Activated T-helper 9 cell treated with anti-CD3 and anti-CD28 coated beads, Interleukin-2, amount 50 U/mL, for 16 hours (primary cell): ENCODE measurements at regions not wholly inside any gene's neighbourhood (a gene's known extent, or its start where the extent isn't known, plus 50 kb on each side); places are given as distances from the start of the nearest gene placed in this dataset.

Experiments
- DNase-seq: peaks from one replicate; pipeline ENCODE4 v3.0.0-alpha.2; 2020; ENCODE audit warnings: low read depth

- DNase-seq, result no peak
These were observed 61.2 kb downstream of the KLF6 start for GRCh38 chr10:3723766-3724165.

- DNase-seq, result no peak
These were observed 64.6 kb downstream of the KLF6 start for GRCh38 chr10:3720228-3721019.

DNA sequence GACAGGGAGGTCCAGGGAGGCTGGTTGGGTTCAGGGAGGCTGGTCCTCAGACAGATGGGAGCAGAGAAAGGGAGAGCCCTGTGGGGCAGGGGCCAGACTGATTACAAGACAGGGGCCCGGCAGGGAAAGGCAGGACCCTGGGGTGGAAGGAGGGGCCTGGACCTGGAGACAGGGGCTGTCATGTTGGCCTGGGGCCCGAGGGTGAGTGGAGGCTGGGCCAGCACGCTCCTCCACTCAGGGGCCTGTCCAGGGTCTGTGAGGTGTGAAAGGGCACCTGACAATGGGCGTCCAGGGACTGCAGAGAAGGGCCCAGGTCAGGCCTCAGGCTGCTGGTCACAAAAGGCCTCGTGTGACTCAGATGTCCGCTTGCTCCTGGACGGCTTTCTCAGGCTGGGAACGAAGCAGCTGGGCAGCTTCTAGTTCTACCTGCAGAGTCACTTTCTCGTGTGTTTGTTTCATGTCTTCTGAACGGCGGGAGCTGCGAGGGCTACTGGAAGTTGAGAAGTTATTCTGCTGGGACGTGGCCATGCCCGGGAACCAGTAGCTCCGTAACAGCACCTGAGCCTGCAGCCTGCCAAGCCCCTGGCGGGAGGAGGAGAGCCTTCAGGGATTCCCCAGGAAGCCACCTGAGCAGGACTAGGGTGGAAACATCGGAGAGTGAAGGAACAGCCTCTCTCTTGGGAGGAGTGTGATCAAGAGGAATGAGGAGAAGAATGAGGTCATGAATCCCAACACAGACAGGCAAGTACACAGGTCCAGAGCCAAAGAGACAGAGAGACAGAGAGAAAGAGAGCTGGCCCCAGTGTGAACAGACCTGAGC lies 65.8 kb downstream of the KLF6 start:
- DNase-seq, result no peak

- DNase-seq, result no peak
These were observed 68.9 kb downstream of the KLF6 start for GRCh38 chr10:3716093-3716492.

- DNase-seq, result no peak
These were observed 70.0 kb downstream of the KLF6 start for GRCh38 chr10:3714967-3715366.

DNA sequence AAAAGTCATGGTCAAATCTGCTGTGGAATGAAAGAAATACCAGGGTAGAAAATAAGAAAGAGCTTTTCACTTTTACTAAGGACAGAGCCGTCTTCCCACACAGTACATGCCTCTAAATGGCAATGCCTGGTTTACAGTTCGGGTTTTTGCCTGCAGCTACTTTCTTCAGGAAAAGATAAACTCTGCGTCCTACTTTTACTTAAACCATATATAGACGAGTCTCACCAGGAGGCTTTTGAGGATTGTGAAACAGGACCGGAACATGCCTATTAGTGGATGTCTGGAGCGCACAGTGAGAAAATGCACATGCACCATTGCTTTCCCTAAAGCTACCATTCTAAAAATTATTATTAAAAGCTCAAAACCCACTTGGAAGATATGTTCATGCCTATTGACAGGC lies 70.5 kb downstream of the KLF6 start:
- no peak for DNase-seq

- DNase-seq, result no peak
These were observed 72.3 kb downstream of the KLF6 start for GRCh38 chr10:3712707-3713106.

GRCh38 chr10:3711918-3712317 lies 73.1 kb downstream of the KLF6 start:
- no peak for DNase-seq

GRCh38 chr10:3710764-3711163 lies 74.2 kb downstream of the KLF6 start:
- DNase-seq, result no peak

DNA sequence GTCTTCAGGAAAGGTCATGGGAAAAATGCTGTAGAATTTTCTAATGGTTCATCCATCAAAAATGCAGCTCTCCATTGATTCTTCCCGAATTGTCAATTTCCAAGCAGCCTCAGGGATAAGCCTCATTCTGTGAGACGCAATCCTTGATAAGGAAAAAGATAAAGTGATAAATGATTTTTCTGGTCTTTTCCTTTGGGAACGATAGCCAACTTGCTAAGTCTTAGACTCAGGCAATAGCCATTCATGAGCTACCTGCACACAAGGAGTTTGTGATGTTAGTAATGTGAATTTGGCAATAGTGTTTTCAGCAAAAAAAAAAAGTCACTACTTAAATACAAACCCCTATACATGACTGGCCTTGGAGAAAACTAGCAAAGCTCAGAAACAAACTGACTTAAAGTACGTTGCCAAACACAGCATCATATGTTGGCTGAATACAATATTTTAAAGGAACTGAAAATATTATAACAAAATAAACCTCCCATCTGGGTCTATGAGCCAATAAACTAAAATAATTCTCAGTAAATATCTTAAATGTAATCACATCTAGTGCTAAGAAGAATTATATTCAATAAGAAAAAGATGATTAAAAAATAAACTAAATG lies 75.5 kb downstream of the KLF6 start:
- DNase-seq, result no peak

DNA sequence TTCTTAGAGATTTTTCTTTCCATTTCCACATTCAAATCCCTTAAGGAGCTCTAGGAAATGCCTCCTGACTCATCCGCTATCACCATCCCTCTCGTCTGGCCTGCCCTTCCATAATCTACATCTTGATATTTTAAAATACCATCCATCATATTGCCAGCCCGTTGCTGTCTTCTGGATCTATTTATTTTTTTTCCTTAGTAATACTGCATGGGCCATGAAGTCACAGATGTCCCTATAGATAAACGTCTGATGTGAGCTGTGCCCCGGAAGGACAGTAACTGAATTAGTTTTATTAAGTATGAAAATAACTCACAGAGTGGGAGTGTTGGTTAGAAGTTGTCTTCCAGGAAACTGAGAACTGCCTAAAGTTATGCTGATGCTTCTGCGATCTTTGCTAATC lies 76.2 kb downstream of the KLF6 start:
- no peak for DNase-seq

DNA sequence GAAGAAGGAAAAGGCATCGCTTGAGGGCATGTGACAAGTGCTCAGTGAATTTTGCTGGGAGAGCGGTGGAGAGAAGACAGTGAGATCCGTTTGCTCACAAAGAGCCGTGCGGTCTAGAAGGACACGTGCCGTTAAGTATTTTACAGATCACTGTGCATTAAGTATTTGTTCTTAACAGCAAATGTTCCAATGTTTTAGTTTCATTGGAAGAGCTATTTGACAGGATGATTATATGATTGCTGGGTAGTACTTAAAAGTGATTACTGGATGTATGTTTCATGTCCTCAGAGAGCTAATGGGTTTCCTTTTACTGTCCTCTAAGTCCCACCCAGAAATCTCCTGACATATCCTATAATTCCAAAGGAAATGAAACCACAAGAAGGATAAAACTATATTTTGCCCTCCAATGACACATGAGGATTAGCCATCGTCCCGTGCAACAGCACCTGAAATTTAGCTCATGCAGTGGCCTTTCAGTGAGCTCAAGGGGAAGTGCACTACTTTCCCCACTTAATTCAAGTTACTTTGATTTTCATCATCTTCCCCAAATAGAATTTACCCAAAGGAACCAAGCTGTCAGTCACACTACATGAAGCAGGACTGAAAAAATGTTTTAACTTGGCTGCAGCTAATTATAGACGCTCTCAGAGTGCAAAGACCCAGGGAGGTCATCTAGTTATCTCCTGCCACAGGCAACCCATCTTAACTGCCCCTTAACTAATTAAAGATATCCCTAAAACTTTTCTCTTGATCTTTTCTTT lies 80.3 kb downstream of the KLF6 start:
- no peak for DNase-seq

DNA sequence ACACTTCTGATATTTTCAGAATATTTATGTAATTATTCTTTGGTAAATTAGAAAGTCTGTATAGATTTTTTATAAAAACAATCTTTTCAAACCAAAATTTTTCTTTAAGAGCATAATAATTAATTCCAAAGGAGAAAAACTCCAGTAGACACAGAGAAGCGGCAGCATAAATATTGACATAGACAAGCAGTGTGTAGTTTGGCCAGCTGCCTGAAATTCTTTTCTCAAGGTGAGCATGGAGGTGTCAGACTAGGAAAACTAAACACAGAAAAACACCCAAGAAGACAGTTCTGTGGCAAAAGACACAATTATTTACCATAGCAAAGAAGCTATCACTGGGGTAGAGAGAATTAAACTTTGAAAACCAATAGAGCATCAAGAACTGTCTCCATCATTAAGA lies 82.4 kb downstream of the KLF6 start:
- no peak for DNase-seq

DNA sequence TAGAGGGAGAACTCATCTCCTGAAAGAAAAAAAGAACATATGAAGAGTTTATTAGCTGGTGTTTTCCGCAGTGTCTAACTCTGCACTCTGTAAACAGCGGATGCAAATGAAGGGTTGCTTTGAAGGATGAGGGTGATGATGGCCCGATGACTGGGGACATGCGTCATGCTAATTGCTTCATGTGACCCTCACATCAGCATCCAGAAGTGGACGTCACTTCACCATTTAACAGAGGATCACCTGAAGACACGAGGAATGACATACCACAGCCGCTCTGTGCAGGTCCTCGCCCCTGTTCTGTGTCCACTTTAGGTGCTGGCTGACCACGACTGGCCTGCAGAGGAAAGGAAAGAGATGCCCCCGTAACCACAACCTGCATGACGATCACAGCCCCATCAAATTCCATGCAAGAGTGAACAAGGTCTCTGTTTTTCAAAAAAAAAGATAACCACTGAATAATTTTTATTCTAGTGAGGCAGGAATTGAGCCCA lies 82.9 kb downstream of the KLF6 start:
- no peak for DNase-seq

- DNase-seq, result no peak
These were observed 83.5 kb downstream of the KLF6 start for GRCh38 chr10:3701491-3701890.

GRCh38 chr10:3700531-3701076 lies 84.4 kb downstream of the KLF6 start:
- no peak for DNase-seq

- DNase-seq, result no peak
These were observed 85.1 kb downstream of the KLF6 start for GRCh38 chr10:3699916-3700315.

DNA sequence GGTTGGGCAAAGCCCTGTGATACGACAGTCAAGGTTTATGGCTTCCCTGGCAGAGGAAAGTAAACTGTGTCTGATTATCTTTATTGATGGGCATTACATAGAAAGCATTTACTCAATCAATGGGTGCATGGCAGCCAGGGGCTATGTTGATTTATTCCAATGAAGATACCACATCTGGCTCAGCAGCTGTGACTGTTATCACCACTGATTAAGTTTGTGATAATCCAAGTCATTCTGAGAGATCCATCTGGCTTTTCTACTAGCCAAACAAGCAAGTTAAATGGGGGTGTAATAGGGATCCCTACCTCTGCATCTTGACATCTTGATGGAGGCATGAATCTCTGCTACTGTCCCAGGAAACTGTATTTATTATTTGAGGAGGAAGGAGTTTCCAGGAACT lies 86.7 kb downstream of the KLF6 start:
- DNase-seq, result no peak

DNA sequence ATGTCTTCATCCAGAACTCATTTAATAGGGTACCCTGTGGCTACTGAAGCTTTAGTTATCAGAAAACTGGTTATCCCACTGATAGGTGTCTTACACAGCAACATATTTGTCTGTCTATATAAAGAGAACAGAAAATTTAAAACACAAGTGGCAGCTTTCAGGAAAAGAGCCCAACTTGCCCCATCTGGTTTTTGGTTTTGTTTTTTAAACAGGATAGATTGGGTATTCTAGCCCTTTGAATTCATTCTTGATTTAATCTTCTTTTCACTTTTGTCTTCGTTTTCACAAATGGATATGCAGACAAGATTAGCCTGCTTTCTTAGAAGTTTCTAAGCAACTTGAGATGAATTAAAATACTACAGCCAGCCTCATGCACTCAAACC lies 91.3 kb downstream of the KLF6 start:
- DNase-seq, result no peak

- no peak for DNase-seq
These were observed 91.8 kb downstream of the KLF6 start for GRCh38 chr10:3693022-3693697.

- DNase-seq, result no peak
These were observed 92.5 kb downstream of the KLF6 start for GRCh38 chr10:3692387-3692999.
